IPS-NIHi7 (cell line): ENCODE measurements at regions not wholly inside any gene's neighbourhood (a gene's known extent, or its start where the extent isn't known, plus 50 kb on each side); places are given as distances from the start of the nearest gene placed in this dataset.

ENCODE experiments used
- DNase-seq: peaks from one replicate; pipeline ENCODE4 v3.0.0; 2012; ENCODE audit warnings: mixed read lengths; ENCODE audit errors: extremely low spot score

- DNase-seq = no peak
Measured at GRCh38 chr2:14517731-14518130, 114.8 kb upstream of the LRATD1 start.

- no peak for DNase-seq
Measured at GRCh38 chr2:14520385-14520945, 112.1 kb upstream of the LRATD1 start.

- DNase-seq = no peak
Measured at GRCh38 chr2:14524041-14524802, 108.3 kb upstream of the LRATD1 start.

GRCh38 chr2:14524803-14525080, 107.8 kb upstream of the LRATD1 start:
- no peak for DNase-seq

- DNase-seq = no peak
Measured at GRCh38 chr2:14530506-14530905, 102.0 kb upstream of the LRATD1 start.

- no peak for DNase-seq
Measured at GRCh38 chr2:14533131-14533757, 99.3 kb upstream of the LRATD1 start.

GRCh38 chr2:14535156-14535555, 97.4 kb upstream of the LRATD1 start:
- DNase-seq = peak; percentile 18

- no peak for DNase-seq
Measured at GRCh38 chr2:14536976-14537375, 95.5 kb upstream of the LRATD1 start.

- no peak for DNase-seq
Measured at GRCh38 chr2:14540015-14540414, 92.5 kb upstream of the LRATD1 start.

- no peak for DNase-seq
Measured at GRCh38 chr2:14543284-14543683, 89.2 kb upstream of the LRATD1 start.

GRCh38 chr2:14544247-14544646, 88.3 kb upstream of the LRATD1 start:
- no peak for DNase-seq

- DNase-seq = no peak
Measured at GRCh38 chr2:14547830-14548229, 84.7 kb upstream of the LRATD1 start.

- DNase-seq = no peak
Measured at GRCh38 chr2:14550658-14551057, 81.9 kb upstream of the LRATD1 start.

GRCh38 chr2:14551069-14551468, 81.4 kb upstream of the LRATD1 start:
- no peak for DNase-seq

GRCh38 chr2:14552286-14552685, 80.2 kb upstream of the LRATD1 start:
- DNase-seq = no peak

GRCh38 chr2:14552818-14553217, 79.7 kb upstream of the LRATD1 start:
- DNase-seq = no peak

GRCh38 chr2:14554849-14555545, 77.5 kb upstream of the LRATD1 start:
- no peak for DNase-seq

GRCh38 chr2:14557111-14557510, 75.4 kb upstream of the LRATD1 start:
- no peak for DNase-seq

GRCh38 chr2:14557916-14558315, 74.6 kb upstream of the LRATD1 start:
- no peak for DNase-seq

GRCh38 chr2:14558335-14558919, 74.1 kb upstream of the LRATD1 start:
- DNase-seq = no peak

GRCh38 chr2:14560716-14561115, 71.8 kb upstream of the LRATD1 start:
- DNase-seq = no peak

GRCh38 chr2:14563324-14563723, 69.2 kb upstream of the LRATD1 start:
- no peak for DNase-seq
